Cardiac fibroblast (primary cell): ENCODE measurements at regions not wholly inside any gene's neighbourhood (a gene's known extent, or its start where the extent isn't known, plus 50 kb on each side); places are given as distances from the start of the nearest gene placed in this dataset.

Source experiments
- DNase-seq, 2 donors: peaks; one replicate each; pipeline versions ENCODE4 v3.0.0 to v3.0.0-alpha.2; 2010; ENCODE audit warnings: low read depth in 2 of 2
- H3K4me3 ChIP-seq, 2 donors: replicated peaks in 1 of 2; 1 replicate in 1 of 2; 2 replicates in 1 of 2; pipeline ENCODE4 v1.5.1; 2011; ENCODE audit warnings: low read depth in 2 of 2, low read length in 2 of 2, mild to moderate bottlenecking in 2 of 2, moderate library complexity in 1 of 2
- CTCF ChIP-seq: IDR thresholded peaks from one replicate; pipeline ENCODE4 v1.5.1; 2011; ENCODE audit warnings: low read depth, mild to moderate bottlenecking, low read length, inconsistent platforms

DNA sequence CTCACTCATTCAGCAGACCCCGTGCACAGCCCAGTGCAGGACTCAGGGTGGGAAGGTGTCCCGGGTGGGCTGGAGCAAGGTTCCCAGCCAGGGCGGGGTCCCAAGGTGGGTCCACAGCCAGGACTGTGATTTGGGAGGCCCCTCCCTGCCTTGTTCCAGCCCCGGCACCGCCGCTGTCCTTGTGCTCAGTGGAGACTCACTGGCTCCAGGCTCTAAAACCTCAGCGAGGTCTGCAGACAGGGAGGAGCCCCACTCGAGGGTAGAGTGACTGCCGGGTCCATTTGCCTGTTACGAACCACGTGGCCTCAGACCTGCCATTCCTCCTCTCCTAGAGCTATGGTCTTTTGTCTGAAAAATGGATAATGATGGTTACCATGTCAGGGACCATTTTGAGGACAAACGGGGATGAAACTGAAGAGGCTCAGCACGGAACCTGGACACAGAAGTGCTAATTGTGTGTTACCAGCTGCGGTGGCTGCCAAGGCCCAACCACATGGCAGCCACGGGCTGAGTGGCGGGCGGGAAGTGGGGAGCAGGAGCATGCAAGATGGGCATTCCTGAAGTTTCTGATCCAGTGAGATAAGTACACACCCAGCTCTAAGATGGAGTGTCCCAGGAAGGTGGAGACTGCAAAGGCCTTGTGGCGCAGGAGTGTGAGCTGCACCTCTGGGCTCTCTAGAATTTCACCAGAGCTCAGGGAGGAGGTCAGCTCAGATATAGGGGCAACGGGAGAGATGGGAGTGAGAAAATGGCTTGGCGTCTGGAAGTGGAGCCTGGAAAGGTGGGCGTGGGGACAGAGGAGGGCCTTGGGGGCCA is 317.6 kb downstream of the SEC14L1 start:
- no peak for TF ChIP-seq CTCF
- H3K4me3 ChIP-seq: no peak overlapping the region
- DNase-seq: no peak

DNA sequence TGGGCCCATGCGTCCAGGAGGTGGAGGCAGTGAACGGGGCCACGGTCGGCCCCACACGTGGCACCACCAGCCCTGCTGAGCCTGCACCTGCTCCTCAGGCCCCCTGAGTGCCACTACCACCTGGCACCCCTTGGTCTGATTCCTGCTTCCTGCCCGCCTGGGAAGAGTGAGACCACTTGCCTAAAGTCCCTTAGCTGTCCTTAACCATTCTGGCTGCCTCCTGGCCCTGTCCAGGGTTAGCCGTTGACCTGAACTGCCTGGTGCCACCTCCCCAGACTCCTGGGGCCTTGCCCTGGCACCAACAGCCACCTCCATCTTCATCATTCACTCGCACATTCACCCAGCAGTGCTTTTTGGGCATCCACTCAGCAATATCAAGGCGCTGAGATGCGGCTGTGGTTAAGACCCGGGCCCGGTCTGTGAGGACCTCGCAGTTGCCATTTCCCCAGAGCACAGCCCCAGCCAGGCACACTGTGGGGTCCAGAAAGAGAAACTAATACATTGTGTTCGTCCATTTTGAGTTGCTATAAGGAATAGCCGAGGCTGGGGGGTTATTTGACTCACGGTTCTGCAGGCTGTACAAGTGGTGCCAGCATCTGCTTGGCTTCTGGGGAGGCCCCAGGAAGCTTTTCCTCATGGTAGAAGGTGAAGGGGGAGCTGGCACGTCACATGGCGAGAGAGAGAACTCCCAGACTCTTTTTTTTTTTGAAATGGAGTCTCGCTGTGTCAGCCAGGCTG is 318.4 kb downstream of the SEC14L1 start:
- no peak overlapping the region for H3K4me3 ChIP-seq
- TF ChIP-seq CTCF: no peak
- no peak for DNase-seq

GRCh38 chr17:77460514-77461046 is 319.8 kb downstream of the SEC14L1 start:
- no peak for DNase-seq
- TF ChIP-seq CTCF: no peak
- H3K4me3 ChIP-seq: no peak overlapping the region

DNA sequence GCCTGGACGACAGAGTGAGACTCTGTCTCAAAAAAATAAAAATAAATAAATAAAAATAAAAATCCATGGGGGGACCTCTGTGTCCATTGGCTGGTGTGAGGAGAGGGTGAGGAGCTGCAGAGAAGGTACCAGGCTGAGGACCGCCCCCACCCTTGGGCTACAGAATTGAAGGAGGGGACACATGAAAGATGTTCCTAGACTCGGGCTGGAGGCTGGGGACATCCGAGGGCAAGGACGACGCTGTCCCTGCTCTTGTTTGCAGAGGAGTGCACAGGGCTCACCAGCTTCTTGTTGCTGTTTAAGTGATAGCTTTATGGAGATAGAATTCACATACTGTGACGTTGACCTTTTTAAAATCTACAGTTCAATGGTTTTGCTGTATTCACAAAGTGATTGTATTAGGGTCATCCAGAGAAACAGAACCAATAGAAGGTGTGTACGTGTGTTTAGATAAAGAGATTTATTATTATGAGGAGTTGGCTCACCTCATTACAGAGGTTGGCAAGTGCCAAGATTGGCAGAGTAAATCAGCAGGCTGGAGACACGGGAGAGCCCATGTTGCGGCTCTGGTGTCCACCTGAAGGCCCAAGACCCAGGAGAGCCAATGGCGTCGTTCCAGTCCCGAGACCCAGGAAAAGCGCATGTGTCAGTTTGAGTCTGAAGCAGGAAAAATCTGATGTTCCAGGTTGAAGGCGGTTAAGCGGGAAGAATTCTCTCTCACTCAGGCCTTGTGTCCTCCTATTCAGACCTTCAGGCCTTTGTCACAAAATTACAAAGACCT is 320.7 kb downstream of the SEC14L1 start:
- no peak overlapping the region for H3K4me3 ChIP-seq
- DNase-seq: no peak
- no peak for TF ChIP-seq CTCF

GRCh38 chr17:77462090-77462489 is 321.3 kb downstream of the SEC14L1 start:
- H3K4me3 ChIP-seq: no peak overlapping the region
- DNase-seq: no peak
- no peak for TF ChIP-seq CTCF
